HCT116 (cell line): ENCODE measurements at regions not wholly inside any gene's neighbourhood (a gene's known extent, or its start where the extent isn't known, plus 50 kb on each side); places are given as distances from the start of the nearest gene placed in this dataset.

Experiments used
- ATAC-seq: fragments of 200-7000 bp; cut with Tn5 transposase; 2 replicates; pipeline ENCODE4 v1.9.1; 2020; ENCODE audit warnings: mild to moderate bottlenecking, moderate library complexity
- BruUV-seq: library from RNA; stranded (reverse); fragments of 400-500 nt; replicated peaks from 2 replicates; lab custom pipeline; 2021; lab: Mats Ljungman, UMichigan
- CTCF ChIA-PET: fragments of 300-600 bp; sonication (Branson Sonifier 250); formaldehyde crosslinking; loops from one replicate; lab custom pipeline; 2021; ENCODE audit warnings: antibody characterized with exemption; lab: Charles Lee
- POLR2A ChIA-PET: fragments of 300-600, 350-600 bp; sonication (Branson Sonifier 250); formaldehyde crosslinking; loops from one replicate; lab custom pipeline; 2021; ENCODE audit warnings: antibody characterized with exemption; lab: Charles Lee
- RAD21 ChIA-PET, 2 experiments: fragments of 300-600 bp; sonication (Branson Sonifier 250); formaldehyde crosslinking; loops; one replicate each; lab custom pipeline; 2023; ENCODE audit warnings: low total read pairs in 2 of 2; ENCODE audit not compliant: uncharacterized antibody in 2 of 2, unreplicated experiment in 2 of 2, low non-redundant PET in 1 of 2; lab: Charles Lee
- DNase-seq: peaks from one replicate; pipeline ENCODE4 v3.0.0-alpha.2; 2010; ENCODE audit warnings: low read depth, low spot score
- H2AFZ ChIP-seq: fragments of 200-600 bp; shearing (Covaris generic), sonication (generic); 2 replicates; pipeline ENCODE4 v1.6.1; 2017; ENCODE audit warnings: low read depth, mixed run types, mixed read lengths, antibody characterized with exemption, low read length; ENCODE audit not compliant: poor library complexity, severe bottlenecking
- H3K27ac ChIP-seq: 2 replicates; pipeline ENCODE4 v1.5.1; 2012; ENCODE audit warnings: low read depth, low read length
- H3K27me3 ChIP-seq: fragments of 200-600 bp; sonication (generic); 2 replicates; pipeline ENCODE4 v1.6.1; 2016; ENCODE audit warnings: mixed run types, low read length, mixed read lengths; ENCODE audit not compliant: insufficient read depth
- H3K36me3 ChIP-seq, 2 experiments: fragments of 200-500 bp in 1 of 2; fragments of 200-600 bp in 1 of 2; sonication (Bioruptor generic) in 1 of 2; sonication (generic) in 1 of 2; 2 replicates each; pipeline versions ENCODE4 v1.5.1 to v1.6.1; 2014 to 2016; ENCODE audit warnings: low read length in 2 of 2, inconsistent platforms in 1 of 2, mixed read lengths in 1 of 2, mixed run types in 1 of 2; ENCODE audit not compliant: insufficient read depth in 2 of 2, control insufficient read depth in 1 of 2
- H3K4me1 ChIP-seq, 2 experiments: fragments of 200-600 bp in 1 of 2; sonication (generic) in 1 of 2; 2 replicates each; pipeline versions ENCODE4 v1.5.1 to v1.6.1; 2012 to 2017; ENCODE audit warnings: low read length in 2 of 2, inconsistent platforms in 1 of 2, mild to moderate bottlenecking in 1 of 2, mixed read lengths in 1 of 2, mixed run types in 1 of 2, moderate library complexity in 1 of 2; ENCODE audit not compliant: insufficient read depth in 2 of 2, control insufficient read depth in 1 of 2
- H3K4me2 ChIP-seq: fragments of 200-600 bp; sonication (generic); 2 replicates; pipeline ENCODE4 v1.6.1; 2017; ENCODE audit warnings: mixed run types, low read length, mixed read lengths
- H3K4me3 ChIP-seq, 2 experiments: fragments of 200-600 bp in 1 of 2; sonication (generic) in 1 of 2; replicated peaks in 1 of 2; 2 replicates each; pipeline ENCODE4 v1.5.1; 2011 to 2016; ENCODE audit warnings: low read length in 2 of 2, control low read depth in 1 of 2, low read depth in 1 of 2, mild to moderate bottlenecking in 1 of 2, mixed read lengths in 1 of 2, mixed run types in 1 of 2
- H3K79me2 ChIP-seq: fragments of 200-600 bp; sonication (generic); 2 replicates; pipeline ENCODE4 v1.6.1; 2017; ENCODE audit warnings: mild to moderate bottlenecking, mixed run types, low read length, moderate library complexity, mixed read lengths; ENCODE audit not compliant: insufficient read depth
- H3K9ac ChIP-seq: fragments of 200-600 bp; sonication (generic); 2 replicates; pipeline ENCODE4 v1.6.1; 2016; ENCODE audit warnings: low read length, mixed read lengths
- H3K9me2 ChIP-seq: fragments of 200-600 bp; sonication (generic), shearing (Covaris generic); 2 replicates; pipeline ENCODE4 v1.6.1; 2017; ENCODE audit warnings: mixed run types, mild to moderate bottlenecking, moderate library complexity; ENCODE audit not compliant: insufficient read depth
- H3K9me3 ChIP-seq, 2 experiments: fragments of 200-500 bp in 1 of 2; fragments of 200-600 bp in 1 of 2; sonication (Bioruptor generic) in 1 of 2; sonication (generic) in 1 of 2; 2 replicates each; pipeline ENCODE4 v1.6.1; 2014 to 2017; ENCODE audit warnings: low read length in 2 of 2, mixed read lengths in 2 of 2, inconsistent platforms in 1 of 2, low read depth in 1 of 2, mild to moderate bottlenecking in 1 of 2, mixed run types in 1 of 2, moderate library complexity in 1 of 2; ENCODE audit not compliant: control insufficient read depth in 1 of 2, insufficient read depth in 1 of 2
- H4K20me1 ChIP-seq: fragments of 200-600 bp; sonication (generic), shearing (Covaris generic); 2 replicates; pipeline ENCODE4 v1.6.1; 2017; ENCODE audit warnings: mixed run types, mild to moderate bottlenecking, moderate library complexity; ENCODE audit not compliant: insufficient read depth
- CEBPB ChIP-seq: IDR thresholded peaks from 2 replicates; pipeline ENCODE4 v1.6.1; 2012; ENCODE audit warnings: low read depth
- CTCF ChIP-seq, 3 experiments: fragments of 200-600 bp in 1 of 3; sonication (generic) in 1 of 3; IDR thresholded peaks in 2 of 3; conservative IDR thresholded peaks in 1 of 3; 2 replicates each; pipeline ENCODE4 v1.5.1; 2012 to 2017; ENCODE audit warnings: low read depth in 2 of 3, low read length in 2 of 3, antibody characterized with exemption in 1 of 3, borderline replicate concordance in 1 of 3, control low read depth in 1 of 3, mild to moderate bottlenecking in 1 of 3, mixed read lengths in 1 of 3, mixed run types in 1 of 3, moderate library complexity in 1 of 3; ENCODE audit not compliant: insufficient read depth in 1 of 3
- SP1 ChIP-seq: IDR thresholded peaks from 2 replicates; pipeline ENCODE4 v1.6.1; 2012; ENCODE audit warnings: low read depth
- SRF ChIP-seq: IDR thresholded peaks from 2 replicates; pipeline ENCODE4 v1.6.1; 2012; ENCODE audit warnings: low read depth
- intact Hi-C: fragments of 100-400 bp; cut with micrococcal nuclease; formaldehyde crosslinking; loops from 2 replicates; pipeline ENCODE4 v1.10.0; 2022
- TF ChIP-seq, protein P1 (sequence below): IDR thresholded peaks from 2 replicates; pipeline ENCODE4 v1.6.1; 2012

DNA sequence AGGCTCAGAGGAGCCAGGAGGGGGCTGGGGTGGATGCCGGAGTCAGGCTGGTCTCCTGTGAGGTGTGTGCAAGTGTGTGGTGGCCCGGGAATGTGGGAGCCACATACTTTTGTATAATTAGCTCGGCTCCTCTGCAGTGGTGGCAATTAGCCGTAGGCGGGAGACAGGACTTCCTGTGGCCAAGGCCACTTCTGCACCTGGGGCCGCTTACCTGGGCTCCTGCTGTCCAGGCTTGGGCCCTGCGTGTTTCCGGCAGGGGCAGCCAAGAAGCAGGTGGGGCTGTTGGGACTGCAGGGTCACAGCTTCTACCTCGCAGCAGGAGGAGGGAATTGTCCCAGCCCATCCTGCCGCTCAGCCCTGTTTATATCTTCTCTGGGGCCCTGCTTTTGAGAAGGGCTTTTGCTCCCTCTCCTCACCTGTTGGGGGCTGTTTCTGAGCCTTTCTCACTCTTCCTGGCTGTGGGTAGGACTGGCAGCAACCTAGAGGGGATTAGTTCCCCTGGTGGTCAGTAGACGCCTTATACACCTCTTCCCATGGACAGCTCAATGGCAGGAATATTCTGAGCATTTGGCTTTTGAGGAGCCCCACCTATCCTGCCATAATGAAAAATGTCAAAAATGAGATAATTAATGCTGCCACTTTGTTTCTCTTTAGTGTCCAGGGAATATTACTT, 145.4 kb upstream of the PITX1 start:
- ChIA-PET RAD21 (interaction anchor here in 1 of 2 experiments (0.6 kb wide), 1 partner anchor 111 kb away, joined by 3 read pairs; no protein-coding TSS in a partner anchor), CTCF (interaction anchor here (1.3 to 1.8 kb wide), 2 partner anchors 10 to 12 kb away, joined by 3 to 6 read pairs; no protein-coding TSS in a partner anchor), POLR2A (no interaction called here)
- intact Hi-C loops = no loop called here
- no peaks in the 10 kb centered on the region for H3K27me3 ChIP-seq
- DNase-seq = no peak
- peak overlapping the region; percentile 40 for H3K4me2 ChIP-seq
- no peaks in the 10 kb centered on the region for H3K9me3 ChIP-seq
- peaks cover 7 to 13% of the 10 kb centered on the region in 2 experiments; a peak in 3 of 4 replicates for H3K4me1 ChIP-seq
- BruUV-seq = no TSS peak
- H3K27ac ChIP-seq = no peak overlapping the region
- H3K79me2 ChIP-seq = no peaks in the 10 kb centered on the region
- no peaks in the 10 kb centered on the region for H3K36me3 ChIP-seq
- H4K20me1 ChIP-seq = no peaks in the 10 kb centered on the region
- H3K9me2 ChIP-seq = no peaks in the 10 kb centered on the region
- H3K9ac ChIP-seq = no peak overlapping the region
- H3K4me3 ChIP-seq = no peak overlapping the region
- no peak for TF ChIP-seq SP1
- no peak for TF ChIP-seq SRF
- no peak for TF ChIP-seq CEBPB
- TF ChIP-seq, protein P1, sequence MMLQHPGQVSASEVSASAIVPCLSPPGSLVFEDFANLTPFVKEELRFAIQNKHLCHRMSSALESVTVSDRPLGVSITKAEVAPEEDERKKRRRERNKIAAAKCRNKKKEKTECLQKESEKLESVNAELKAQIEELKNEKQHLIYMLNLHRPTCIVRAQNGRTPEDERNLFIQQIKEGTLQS = no peak
- TF ChIP-seq CTCF (IDR thresholded peaks at IDR 0.05 in 2 of 3, conservative IDR thresholded peaks at IDR 0.05 in 1 of 3; ENCODE audit: borderline replicate concordance in 1 of 3, insufficient read depth in 1 of 3, low read depth in 2 of 3, low read length in 2 of 3) = peak in 2 of 3 experiments; percentile 24 to 28; a peak in 3 of 6 replicates
- ATAC-seq = peak; percentile 73
- no peak overlapping the region for H2AFZ ChIP-seq
